ENCODE measurements at regions not wholly inside any gene's neighbourhood (a gene's known extent, or its start where the extent isn't known, plus 50 kb on each side); places are given as distances from the start of the nearest gene placed in this dataset.

DNA sequence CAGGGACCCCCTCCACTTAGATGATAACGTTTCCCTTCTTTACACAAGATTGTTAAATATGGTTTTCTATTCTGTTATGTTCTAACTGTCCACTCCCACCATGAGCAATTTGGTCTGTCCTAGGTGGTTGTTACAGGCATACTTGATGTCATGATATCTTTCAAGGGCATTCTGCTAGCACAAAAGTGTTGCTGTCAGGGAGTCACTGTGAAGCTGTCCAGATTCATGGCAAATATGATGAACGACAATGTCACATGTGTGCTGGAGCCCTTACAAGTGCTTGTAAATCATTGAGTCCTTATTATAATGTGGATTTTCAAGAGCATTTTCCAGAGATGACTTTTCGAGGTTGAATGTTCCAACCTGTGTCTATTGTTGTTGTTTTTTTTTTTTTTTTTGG lies 1250.7 kb upstream of the PRKX start:
- Histone ChIP-seq H3K9me2 (replicated peaks; ENCODE audit: control insufficient read depth, low read length) (no peaks in the 10 kb centered on the region), H3K36me3 (ENCODE audit: control insufficient read depth, low read length) (no peaks in the 10 kb centered on the region), H3K9me3 (ENCODE audit: control insufficient read depth, insufficient read depth, low read length) (no peaks in the 10 kb centered on the region), H3K4me1 (ENCODE audit: control insufficient read depth, low read length) (no peaks in the 10 kb centered on the region), H3K79me2 (ENCODE audit: control insufficient read depth, low read length) (no peaks in the 10 kb centered on the region), H3K27me3 (ENCODE audit: control insufficient read depth, low read length) (no peaks in the 10 kb centered on the region), H3K4me3 (ENCODE audit: low read length) (no peak overlapping the region), H3F3A (ENCODE audit: control insufficient read depth, insufficient read depth) (no peaks in the 10 kb centered on the region), H3K4me2 (ENCODE audit: low read length) (no peak overlapping the region), H3K27ac (ENCODE audit: low read depth, low read length) (no peak overlapping the region), H4K20me1 (ENCODE audit: control insufficient read depth, insufficient read depth, low read depth, low read length) (no peaks in the 10 kb centered on the region)
- no peak for TF ChIP-seq EZH2phosphoT487 (IDR thresholded peaks at IDR 0.05; ENCODE audit: borderline replicate concordance, low read length)
- TF ChIP-seq, protein P1, sequence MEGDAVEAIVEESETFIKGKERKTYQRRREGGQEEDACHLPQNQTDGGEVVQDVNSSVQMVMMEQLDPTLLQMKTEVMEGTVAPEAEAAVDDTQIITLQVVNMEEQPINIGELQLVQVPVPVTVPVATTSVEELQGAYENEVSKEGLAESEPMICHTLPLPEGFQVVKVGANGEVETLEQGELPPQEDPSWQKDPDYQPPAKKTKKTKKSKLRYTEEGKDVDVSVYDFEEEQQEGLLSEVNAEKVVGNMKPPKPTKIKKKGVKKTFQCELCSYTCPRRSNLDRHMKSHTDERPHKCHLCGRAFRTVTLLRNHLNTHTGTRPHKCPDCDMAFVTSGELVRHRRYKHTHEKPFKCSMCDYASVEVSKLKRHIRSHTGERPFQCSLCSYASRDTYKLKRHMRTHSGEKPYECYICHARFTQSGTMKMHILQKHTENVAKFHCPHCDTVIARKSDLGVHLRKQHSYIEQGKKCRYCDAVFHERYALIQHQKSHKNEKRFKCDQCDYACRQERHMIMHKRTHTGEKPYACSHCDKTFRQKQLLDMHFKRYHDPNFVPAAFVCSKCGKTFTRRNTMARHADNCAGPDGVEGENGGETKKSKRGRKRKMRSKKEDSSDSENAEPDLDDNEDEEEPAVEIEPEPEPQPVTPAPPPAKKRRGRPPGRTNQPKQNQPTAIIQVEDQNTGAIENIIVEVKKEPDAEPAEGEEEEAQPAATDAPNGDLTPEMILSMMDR (IDR thresholded peaks at IDR 0.05; ENCODE audit: low read depth, low read length, poor library complexity, severe bottlenecking): no peak

DNA sequence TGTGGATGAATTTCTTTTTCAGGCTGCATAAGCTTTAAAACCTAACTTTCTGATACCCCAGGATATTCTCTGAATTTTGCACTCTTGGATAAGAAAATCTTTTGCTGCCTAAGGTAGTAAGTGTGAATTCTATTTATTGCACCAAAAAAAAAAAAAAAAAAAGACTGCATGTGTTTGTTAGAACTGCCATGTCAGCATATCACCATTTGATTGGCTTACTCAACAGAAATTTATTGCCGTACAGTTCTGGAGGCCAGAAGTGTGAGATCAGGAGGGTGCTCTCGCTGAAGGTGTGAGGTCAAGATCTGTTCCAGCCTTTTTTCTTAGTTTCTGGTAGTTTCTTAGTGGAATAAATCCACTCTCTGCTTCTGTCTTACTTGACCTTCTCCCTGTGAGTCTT lies 1250.0 kb upstream of the PRKX start:
- Histone ChIP-seq H3F3A (ENCODE audit: control insufficient read depth, insufficient read depth) (no peaks in the 10 kb centered on the region), H3K9me3 (ENCODE audit: control insufficient read depth, insufficient read depth, low read length) (no peaks in the 10 kb centered on the region), H3K27ac (ENCODE audit: low read depth, low read length) (no peak overlapping the region), H3K4me2 (ENCODE audit: low read length) (no peak overlapping the region), H3K79me2 (ENCODE audit: control insufficient read depth, low read length) (no peaks in the 10 kb centered on the region), H3K9me2 (replicated peaks; ENCODE audit: control insufficient read depth, low read length) (no peaks in the 10 kb centered on the region), H4K20me1 (ENCODE audit: control insufficient read depth, insufficient read depth, low read depth, low read length) (no peaks in the 10 kb centered on the region), H3K27me3 (ENCODE audit: control insufficient read depth, low read length) (no peaks in the 10 kb centered on the region), H3K4me1 (ENCODE audit: control insufficient read depth, low read length) (no peaks in the 10 kb centered on the region), H3K4me3 (ENCODE audit: low read length) (no peak overlapping the region), H3K36me3 (ENCODE audit: control insufficient read depth, low read length) (no peaks in the 10 kb centered on the region)
- TF ChIP-seq, protein P1 (IDR thresholded peaks at IDR 0.05; ENCODE audit: low read depth, low read length, poor library complexity, severe bottlenecking): no peak
- TF ChIP-seq EZH2phosphoT487 (IDR thresholded peaks at IDR 0.05; ENCODE audit: borderline replicate concordance, low read length): no peak

DNA sequence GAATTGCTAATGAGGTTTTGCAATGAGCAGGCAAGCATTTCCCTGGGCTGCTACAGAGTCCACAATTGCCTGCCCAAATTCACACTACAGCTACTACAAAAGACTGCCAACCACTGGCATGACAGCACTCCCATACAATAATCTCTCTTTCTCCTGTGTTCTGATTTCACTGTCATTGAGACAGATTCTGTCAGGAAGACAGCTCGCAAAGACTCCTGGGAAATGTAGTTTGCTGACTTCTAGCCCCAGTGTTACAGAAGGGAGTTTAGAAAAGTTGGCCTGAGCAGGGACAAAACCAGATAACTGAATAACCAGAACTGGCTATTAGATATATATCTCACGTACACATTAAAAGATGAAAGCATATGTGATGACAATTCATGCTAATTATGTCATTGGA lies 1231.3 kb upstream of the PRKX start:
- H3K27me3 ChIP-seq (ENCODE audit: control insufficient read depth, low read length): no peaks in the 10 kb centered on the region
- no peaks in the 10 kb centered on the region for H3K9me3 ChIP-seq (ENCODE audit: control insufficient read depth, insufficient read depth, low read length)
- no peaks in the 10 kb centered on the region for H3F3A ChIP-seq (ENCODE audit: control insufficient read depth, insufficient read depth)
- H3K4me2 ChIP-seq (ENCODE audit: low read length): no peak overlapping the region
- TF ChIP-seq EZH2phosphoT487 (IDR thresholded peaks at IDR 0.05; ENCODE audit: borderline replicate concordance, low read length): no peak
- TF ChIP-seq, protein P1 (IDR thresholded peaks at IDR 0.05; ENCODE audit: low read depth, low read length, poor library complexity, severe bottlenecking): no peak
- H3K4me3 ChIP-seq (ENCODE audit: low read length): no peak overlapping the region
- no peaks in the 10 kb centered on the region for H3K9me2 ChIP-seq (replicated peaks; ENCODE audit: control insufficient read depth, low read length)
- H3K4me1 ChIP-seq (ENCODE audit: control insufficient read depth, low read length): no peaks in the 10 kb centered on the region
- no peaks in the 10 kb centered on the region for H3K36me3 ChIP-seq (ENCODE audit: control insufficient read depth, low read length)
- H4K20me1 ChIP-seq (ENCODE audit: control insufficient read depth, insufficient read depth, low read depth, low read length): no peaks in the 10 kb centered on the region
- no peaks in the 10 kb centered on the region for H3K79me2 ChIP-seq (ENCODE audit: control insufficient read depth, low read length)
- no peak overlapping the region for H3K27ac ChIP-seq (ENCODE audit: low read depth, low read length)

DNA sequence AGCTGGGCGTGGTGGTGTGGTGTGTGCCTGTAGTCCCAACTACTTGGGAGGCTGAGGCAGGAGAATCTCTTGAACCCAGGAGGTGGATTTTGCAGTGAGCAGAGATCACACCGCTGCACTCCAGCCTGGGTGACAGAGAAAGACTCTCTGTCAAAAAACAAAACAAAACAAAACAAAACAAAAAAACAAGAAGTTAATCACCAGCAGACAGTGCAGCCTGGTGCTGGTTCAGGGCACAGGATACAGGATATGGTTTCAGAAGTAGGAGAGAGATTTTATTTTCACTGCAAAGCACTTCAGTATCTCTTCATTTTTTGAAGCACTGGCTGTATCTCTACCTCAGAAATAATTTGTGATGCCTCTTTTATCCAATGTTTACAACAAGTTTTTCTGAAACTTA lies 1222.9 kb upstream of the PRKX start:
- Histone ChIP-seq H3K4me2 (ENCODE audit: low read length) (no peak overlapping the region), H3K27ac (ENCODE audit: low read depth, low read length) (no peak overlapping the region), H4K20me1 (ENCODE audit: control insufficient read depth, insufficient read depth, low read depth, low read length) (no peaks in the 10 kb centered on the region), H3F3A (ENCODE audit: control insufficient read depth, insufficient read depth) (no peaks in the 10 kb centered on the region), H3K9me3 (ENCODE audit: control insufficient read depth, insufficient read depth, low read length) (no peaks in the 10 kb centered on the region), H3K9me2 (replicated peaks; ENCODE audit: control insufficient read depth, low read length) (no peaks in the 10 kb centered on the region), H3K79me2 (ENCODE audit: control insufficient read depth, low read length) (no peaks in the 10 kb centered on the region), H3K4me1 (ENCODE audit: control insufficient read depth, low read length) (no peaks in the 10 kb centered on the region), H3K36me3 (ENCODE audit: control insufficient read depth, low read length) (no peaks in the 10 kb centered on the region), H3K4me3 (ENCODE audit: low read length) (no peak overlapping the region), H3K27me3 (ENCODE audit: control insufficient read depth, low read length) (no peaks in the 10 kb centered on the region)
- TF ChIP-seq, protein P1 (IDR thresholded peaks at IDR 0.05; ENCODE audit: low read depth, low read length, poor library complexity, severe bottlenecking): no peak
- TF ChIP-seq EZH2phosphoT487 (IDR thresholded peaks at IDR 0.05; ENCODE audit: borderline replicate concordance, low read length): no peak

Data from DOHH2 (cell line).